GM19035 (cell line): ENCODE measurements at regions not wholly inside any gene's neighbourhood (a gene's known extent, or its start where the extent isn't known, plus 50 kb on each side); places are given as distances from the start of the nearest gene placed in this dataset.

Experiments
- ATAC-seq: cut with Tn5 transposase; IDR thresholded peaks from one replicate; pipeline ENCODE4 v1.9.1; 2021; ENCODE audit not compliant: unreplicated experiment

- no peak for ATAC-seq
Observed at GRCh38 chr2:139353874-139354273, 573.7 kb upstream of the NXPH2 start.

- ATAC-seq, result no peak
Observed at GRCh38 chr2:139317259-139317658, 537.1 kb upstream of the NXPH2 start.

GRCh38 chr2:139314059-139314458 lies 533.9 kb upstream of the NXPH2 start:
- no peak for ATAC-seq

GRCh38 chr2:139296672-139297209 lies 516.6 kb upstream of the NXPH2 start:
- no peak for ATAC-seq

- ATAC-seq, result no peak
Observed at GRCh38 chr2:139293992-139294548, 513.9 kb upstream of the NXPH2 start.

- ATAC-seq, result no peak
Observed at GRCh38 chr2:139281124-139281523, 500.9 kb upstream of the NXPH2 start.

- ATAC-seq, result no peak
Observed at GRCh38 chr2:139271879-139272278, 491.7 kb upstream of the NXPH2 start.

GRCh38 chr2:139271149-139271548 lies 491.0 kb upstream of the NXPH2 start:
- ATAC-seq, result no peak

GRCh38 chr2:139260052-139260430 lies 479.9 kb upstream of the NXPH2 start:
- ATAC-seq, result no peak

GRCh38 chr2:139259422-139260051 lies 479.3 kb upstream of the NXPH2 start:
- ATAC-seq, result no peak

GRCh38 chr2:139241286-139241685 lies 461.1 kb upstream of the NXPH2 start:
- no peak for ATAC-seq

GRCh38 chr2:139237023-139237422 lies 456.8 kb upstream of the NXPH2 start:
- ATAC-seq, result no peak

- no peak for ATAC-seq
Observed at GRCh38 chr2:139230881-139231280, 450.7 kb upstream of the NXPH2 start.

- ATAC-seq, result no peak
Observed at GRCh38 chr2:139228276-139228675, 448.1 kb upstream of the NXPH2 start.

- ATAC-seq, result no peak
Observed at GRCh38 chr2:139225961-139226360, 445.8 kb upstream of the NXPH2 start.

GRCh38 chr2:139218181-139218580 lies 438.0 kb upstream of the NXPH2 start:
- ATAC-seq, result no peak

- no peak for ATAC-seq
Observed at GRCh38 chr2:139217641-139218040, 437.5 kb upstream of the NXPH2 start.

GRCh38 chr2:139216435-139216834 lies 436.2 kb upstream of the NXPH2 start:
- ATAC-seq, result no peak

GRCh38 chr2:139214801-139215200 lies 434.6 kb upstream of the NXPH2 start:
- ATAC-seq, result no peak

- ATAC-seq, result no peak
Observed at GRCh38 chr2:139209586-139209985, 429.4 kb upstream of the NXPH2 start.

- no peak for ATAC-seq
Observed at GRCh38 chr2:139201516-139201915, 421.3 kb upstream of the NXPH2 start.

GRCh38 chr2:139196754-139197153 lies 416.6 kb upstream of the NXPH2 start:
- no peak for ATAC-seq

GRCh38 chr2:139194546-139194945 lies 414.4 kb upstream of the NXPH2 start:
- no peak for ATAC-seq
